Liver (tissue), 8 donors: ENCODE measurements at regions not wholly inside any gene's neighbourhood (a gene's known extent, or its start where the extent isn't known, plus 50 kb on each side); places are given as distances from the start of the nearest gene placed in this dataset.

Experiments used
- DNase-seq: peaks from one replicate; pipeline ENCODE4 v3.0.0-alpha.2; 2017; ENCODE audit warnings: low spot score
- H3K27ac ChIP-seq, 2 donors: one replicate each; pipeline ENCODE4 v1.7.0; 2013; ENCODE audit warnings: inconsistent platforms in 2 of 2, low read length in 2 of 2, control low read depth in 1 of 2, low read depth in 1 of 2, mild to moderate bottlenecking in 1 of 2
- H3K27me3 ChIP-seq, 4 donors: one replicate each; pipeline versions ENCODE4 v1.6.1 to v1.7.0; 2013; ENCODE audit warnings: low read length in 3 of 4, inconsistent platforms in 1 of 4, mild to moderate bottlenecking in 1 of 4, moderate library complexity in 1 of 4; ENCODE audit not compliant: control insufficient read depth in 4 of 4, insufficient read depth in 4 of 4
- H3K36me3 ChIP-seq, 4 donors: one replicate each; pipeline versions ENCODE4 v1.6.1 to v1.7.0; 2013; ENCODE audit warnings: low read length in 3 of 4, mild to moderate bottlenecking in 3 of 4, low read depth in 1 of 4, moderate library complexity in 1 of 4; ENCODE audit not compliant: control insufficient read depth in 4 of 4, insufficient read depth in 3 of 4
- H3K4me1 ChIP-seq, 4 donors: one replicate each; pipeline versions ENCODE4 v1.6.1 to v1.7.0; 2013; ENCODE audit warnings: low read length in 3 of 4, mild to moderate bottlenecking in 3 of 4, moderate library complexity in 1 of 4; ENCODE audit not compliant: control insufficient read depth in 4 of 4, insufficient read depth in 4 of 4
- H3K4me3 ChIP-seq, 3 donors: one replicate each; pipeline versions ENCODE4 v1.6.1 to v1.7.0; 2013; ENCODE audit warnings: low read length in 3 of 3, control low read depth in 1 of 3, low read depth in 1 of 3, mild to moderate bottlenecking in 1 of 3
- H3K9ac ChIP-seq, 2 donors: one replicate each; pipeline ENCODE4 v1.7.0; 2013; ENCODE audit warnings: low read length in 2 of 2, mild to moderate bottlenecking in 2 of 2, moderate library complexity in 2 of 2, control low read depth in 1 of 2, low read depth in 1 of 2
- H3K9me3 ChIP-seq, 4 donors: one replicate each; pipeline versions ENCODE4 v1.6.1 to v1.7.0; 2013; ENCODE audit warnings: low read length in 3 of 4; ENCODE audit not compliant: control insufficient read depth in 4 of 4
- ATF3 ChIP-seq: IDR thresholded peaks from 2 replicates; pipeline ENCODE4 v1.6.1; 2016; ENCODE audit warnings: antibody characterized with exemption
- CTCF ChIP-seq: fragments of 150-350 bp; IDR thresholded peaks from 2 replicates; pipeline ENCODE4 v1.5.1; 2017; ENCODE audit warnings: improper control_type of control experiment, low read depth, low read length; ENCODE audit not compliant: missing input control
- EGR1 ChIP-seq, 2 donors: IDR thresholded peaks; 2 replicates each; pipeline ENCODE4 v1.6.1; 2016 to 2018; ENCODE audit warnings: antibody characterized with exemption in 2 of 2, low read depth in 2 of 2
- FOXA1 ChIP-seq: IDR thresholded peaks from 2 replicates; pipeline ENCODE4 v1.6.1; 2016; ENCODE audit warnings: antibody characterized with exemption
- FOXA2 ChIP-seq: IDR thresholded peaks from 2 replicates; pipeline ENCODE4 v1.6.1; 2016; ENCODE audit warnings: antibody characterized with exemption
- GABPA ChIP-seq, 2 donors: IDR thresholded peaks in 1 of 2; conservative IDR thresholded peaks in 1 of 2; 2 replicates each; pipeline ENCODE4 v1.6.1; 2016; ENCODE audit warnings: antibody characterized with exemption in 2 of 2, mild to moderate bottlenecking in 1 of 2, moderate library complexity in 1 of 2
- HNF4A ChIP-seq, 2 donors: conservative IDR thresholded peaks; 2 replicates each; pipeline ENCODE4 v1.6.1; 2016; ENCODE audit warnings: antibody characterized with exemption in 2 of 2, mild to moderate bottlenecking in 2 of 2
- HNF4G ChIP-seq: IDR thresholded peaks from 2 replicates; pipeline ENCODE4 v1.6.1; 2016; ENCODE audit warnings: antibody characterized with exemption
- JUND ChIP-seq, 2 donors: IDR thresholded peaks; 2 replicates each; pipeline ENCODE4 v1.6.1; 2016; ENCODE audit warnings: antibody characterized with exemption in 2 of 2
- MAX ChIP-seq: IDR thresholded peaks from 2 replicates; pipeline ENCODE4 v1.6.1; 2016; ENCODE audit warnings: antibody characterized with exemption
- NR2F2 ChIP-seq: IDR thresholded peaks from 2 replicates; pipeline ENCODE4 v1.6.1; 2016; ENCODE audit warnings: antibody characterized with exemption
- RAD21 ChIP-seq, 2 donors: IDR thresholded peaks; 2 replicates each; pipeline ENCODE4 v1.6.1; 2016; ENCODE audit warnings: antibody characterized with exemption in 2 of 2, mild to moderate bottlenecking in 2 of 2
- REST ChIP-seq: IDR thresholded peaks from 2 replicates; pipeline ENCODE4 v1.6.1; 2016; ENCODE audit warnings: antibody characterized with exemption, mild to moderate bottlenecking
- RXRA ChIP-seq, 2 donors: IDR thresholded peaks; 2 replicates each; pipeline ENCODE4 v1.6.1; 2017 to 2018; ENCODE audit warnings: antibody characterized with exemption in 2 of 2, mild to moderate bottlenecking in 1 of 2
- SP1 ChIP-seq: IDR thresholded peaks from 2 replicates; pipeline ENCODE4 v1.6.1; 2018; ENCODE audit warnings: antibody characterized with exemption, mild to moderate bottlenecking
- TAF1 ChIP-seq: conservative IDR thresholded peaks from 2 replicates; pipeline ENCODE4 v1.6.1; 2016; ENCODE audit warnings: antibody characterized with exemption, mild to moderate bottlenecking
- YY1 ChIP-seq: IDR thresholded peaks from 2 replicates; pipeline ENCODE4 v1.6.1; 2016; ENCODE audit warnings: antibody characterized with exemption, mild to moderate bottlenecking
- ZBTB33 ChIP-seq: IDR thresholded peaks from 2 replicates; pipeline ENCODE4 v1.6.1; 2016; ENCODE audit warnings: antibody characterized with exemption
- WGBS: extraction: QIAGEN DNeasy Blood & Tissue Kit; methylation state at CpG from one replicate; pipeline ENCODE4 v1.1.7; 2013; 5-methylcytosine and 5-hydroxymethylcytosine counted together
- donor health status: healthy.
- donor health status: healthy.
- donor health status: healthy.
- donor health status: healthy.
- donor health status: healthy.

GRCh38 chr22:22761606-22761962 is 117.2 kb downstream of the GGTLC2 start:
- 96% methylated on average over 1 of the region's 1 CpG for WGBS
- Histone ChIP-seq H3K4me3 (no peak overlapping the region), H3K27ac (no peak overlapping the region), H3K27me3 (no peaks in the 10 kb centered on the region), H3K4me1 (peaks cover 0 to 5% (median 0%) of the 10 kb centered on the region in 4 donors), H3K9ac (no peak overlapping the region), H3K9me3 (no peaks in the 10 kb centered on the region), H3K36me3 (no peaks in the 10 kb centered on the region)
- DNase-seq, result no peak
- no peak for TF ChIP-seq RAD21 (IDR thresholded peaks at IDR 0.05)
- no peak for TF ChIP-seq GABPA (IDR thresholded peaks at IDR 0.05 in 1 of 2, conservative IDR thresholded peaks at IDR 0.05 in 1 of 2)
- no peak for TF ChIP-seq HNF4G
- no peak for TF ChIP-seq EGR1 (IDR thresholded peaks at IDR 0.05; ENCODE audit: low read depth in 2 of 2)
- no peak for TF ChIP-seq RXRA (IDR thresholded peaks at IDR 0.05)
- no peak for TF ChIP-seq YY1
- TF ChIP-seq ATF3, result no peak
- TF ChIP-seq CTCF, result no peak
- no peak for TF ChIP-seq HNF4A (conservative IDR thresholded peaks at IDR 0.05)
- no peak for TF ChIP-seq REST
- TF ChIP-seq NR2F2, result no peak
- TF ChIP-seq JUND (IDR thresholded peaks at IDR 0.05), result no peak
- TF ChIP-seq SP1, result no peak
- no peak for TF ChIP-seq ZBTB33
- no peak for TF ChIP-seq MAX
- TF ChIP-seq FOXA1, result no peak
- no peak for TF ChIP-seq TAF1
- TF ChIP-seq FOXA2, result no peak
